Retinal pigment epithelial cell (primary cell): ENCODE measurements at regions not wholly inside any gene's neighbourhood (a gene's known extent, or its start where the extent isn't known, plus 50 kb on each side); places are given as distances from the start of the nearest gene placed in this dataset.

Experiments used
- DNase-seq: peaks from one replicate; pipeline ENCODE4 v3.0.0-alpha.2; 2010; ENCODE audit warnings: low read depth
- H3K4me3 ChIP-seq: 2 replicates; pipeline ENCODE4 v1.5.1; 2011; ENCODE audit warnings: mild to moderate bottlenecking, low read length, control low read depth, moderate library complexity
- TF ChIP-seq, protein P1 (sequence below): conservative IDR thresholded peaks from 2 replicates; pipeline ENCODE4 v1.5.1; 2011; ENCODE audit warnings: low read depth, low read length, control low read depth, inconsistent platforms

DNA sequence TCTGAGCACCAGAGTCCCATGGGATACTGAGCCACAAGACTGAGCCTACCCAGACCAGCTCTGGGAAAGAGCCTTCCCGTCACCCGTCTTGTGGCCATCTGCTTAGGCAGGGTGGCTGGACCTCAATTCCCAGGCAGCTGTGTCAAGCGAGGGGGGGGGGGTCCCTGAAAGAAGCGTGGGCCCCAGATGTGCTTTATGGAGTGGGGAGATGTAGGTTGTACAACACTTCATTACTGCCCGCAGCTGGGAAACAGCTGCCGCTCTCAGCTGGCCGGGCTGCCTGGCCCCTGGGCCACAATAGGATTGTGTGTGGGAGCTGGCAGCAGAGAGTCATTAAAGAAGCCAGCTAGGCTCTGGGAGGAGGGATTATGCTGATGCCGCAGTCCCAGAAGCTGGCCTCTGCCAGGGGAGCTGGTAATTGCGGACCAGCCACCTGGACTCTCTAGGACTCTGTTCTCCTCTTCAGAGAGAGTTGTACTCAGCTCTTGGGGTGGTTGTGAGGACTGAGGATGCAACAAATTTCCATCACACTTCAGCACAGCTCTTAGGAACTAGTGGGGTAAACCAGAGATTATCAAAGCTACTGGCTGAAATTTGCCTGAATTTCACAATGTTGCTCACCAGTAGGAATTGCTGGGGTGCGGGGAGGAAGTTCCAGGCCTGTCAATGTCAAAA lies 145.4 kb downstream of the GADD45G start:
- DNase-seq, result no peak
- TF ChIP-seq, protein P1, sequence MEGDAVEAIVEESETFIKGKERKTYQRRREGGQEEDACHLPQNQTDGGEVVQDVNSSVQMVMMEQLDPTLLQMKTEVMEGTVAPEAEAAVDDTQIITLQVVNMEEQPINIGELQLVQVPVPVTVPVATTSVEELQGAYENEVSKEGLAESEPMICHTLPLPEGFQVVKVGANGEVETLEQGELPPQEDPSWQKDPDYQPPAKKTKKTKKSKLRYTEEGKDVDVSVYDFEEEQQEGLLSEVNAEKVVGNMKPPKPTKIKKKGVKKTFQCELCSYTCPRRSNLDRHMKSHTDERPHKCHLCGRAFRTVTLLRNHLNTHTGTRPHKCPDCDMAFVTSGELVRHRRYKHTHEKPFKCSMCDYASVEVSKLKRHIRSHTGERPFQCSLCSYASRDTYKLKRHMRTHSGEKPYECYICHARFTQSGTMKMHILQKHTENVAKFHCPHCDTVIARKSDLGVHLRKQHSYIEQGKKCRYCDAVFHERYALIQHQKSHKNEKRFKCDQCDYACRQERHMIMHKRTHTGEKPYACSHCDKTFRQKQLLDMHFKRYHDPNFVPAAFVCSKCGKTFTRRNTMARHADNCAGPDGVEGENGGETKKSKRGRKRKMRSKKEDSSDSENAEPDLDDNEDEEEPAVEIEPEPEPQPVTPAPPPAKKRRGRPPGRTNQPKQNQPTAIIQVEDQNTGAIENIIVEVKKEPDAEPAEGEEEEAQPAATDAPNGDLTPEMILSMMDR, result no peak
- H3K4me3 ChIP-seq, result no peak overlapping the region

DNA sequence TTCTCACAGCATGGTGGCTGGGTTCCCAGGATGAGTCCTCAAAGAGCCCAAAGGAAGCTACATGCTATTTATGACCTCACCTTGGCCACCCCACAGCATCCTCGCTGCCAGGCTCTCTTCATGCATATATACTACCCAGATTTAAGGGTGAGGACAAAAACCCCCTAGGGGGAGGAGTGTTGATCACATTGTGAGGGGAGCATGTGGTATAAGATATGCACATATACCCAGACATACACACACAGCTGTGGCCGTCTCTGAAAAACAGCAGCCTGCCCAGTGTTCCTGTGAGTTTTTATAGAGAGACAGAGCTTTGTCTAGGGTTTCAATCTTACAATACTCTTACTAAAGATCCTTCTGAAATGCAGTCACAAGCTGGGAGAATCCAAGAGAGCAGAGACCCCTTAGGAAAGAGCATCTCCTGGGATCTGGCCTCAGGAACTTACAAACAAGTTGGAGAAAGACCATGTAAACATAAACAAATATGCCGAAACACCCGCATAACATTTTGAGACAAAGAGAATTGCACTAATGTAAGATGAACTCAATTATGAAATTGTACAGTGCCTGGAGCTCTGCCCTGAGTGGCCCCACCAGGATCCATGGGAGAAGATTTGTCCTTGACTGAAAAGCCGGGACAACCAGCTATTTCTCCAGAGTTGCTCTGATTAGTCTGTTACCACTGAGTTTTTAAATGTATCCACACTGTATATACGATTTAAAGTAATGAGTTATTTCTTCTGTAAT lies 146.4 kb downstream of the GADD45G start:
- DNase-seq, result no peak
- TF ChIP-seq, protein P1, result no peak

DNA sequence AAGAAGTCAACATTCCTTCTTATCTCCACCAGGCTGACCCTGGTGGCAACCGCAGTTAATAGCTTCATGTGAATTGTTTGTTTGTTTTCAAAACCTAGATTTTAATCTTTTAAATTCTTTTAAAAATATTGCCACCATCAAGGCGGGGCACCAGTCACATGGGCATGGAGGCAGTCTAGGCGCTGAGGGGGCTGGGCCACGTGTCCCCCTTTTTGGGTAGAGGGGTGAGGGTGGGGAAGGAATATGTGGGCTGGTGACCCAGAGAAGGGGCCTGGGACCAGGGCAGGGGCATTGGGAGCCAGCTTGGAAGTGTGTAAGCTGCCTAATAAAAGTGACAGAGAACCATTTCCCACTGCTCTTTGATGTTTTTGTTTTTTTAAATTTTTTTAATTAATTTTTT lies 147.3 kb downstream of the GADD45G start:
- TF ChIP-seq, protein P1, result no peak
- no peak for DNase-seq
- H3K4me3 ChIP-seq, result no peak overlapping the region

More for the DNA sequence above, 146.4 kb downstream of the GADD45G start:
- no peak overlapping the region for H3K4me3 ChIP-seq

DNA sequence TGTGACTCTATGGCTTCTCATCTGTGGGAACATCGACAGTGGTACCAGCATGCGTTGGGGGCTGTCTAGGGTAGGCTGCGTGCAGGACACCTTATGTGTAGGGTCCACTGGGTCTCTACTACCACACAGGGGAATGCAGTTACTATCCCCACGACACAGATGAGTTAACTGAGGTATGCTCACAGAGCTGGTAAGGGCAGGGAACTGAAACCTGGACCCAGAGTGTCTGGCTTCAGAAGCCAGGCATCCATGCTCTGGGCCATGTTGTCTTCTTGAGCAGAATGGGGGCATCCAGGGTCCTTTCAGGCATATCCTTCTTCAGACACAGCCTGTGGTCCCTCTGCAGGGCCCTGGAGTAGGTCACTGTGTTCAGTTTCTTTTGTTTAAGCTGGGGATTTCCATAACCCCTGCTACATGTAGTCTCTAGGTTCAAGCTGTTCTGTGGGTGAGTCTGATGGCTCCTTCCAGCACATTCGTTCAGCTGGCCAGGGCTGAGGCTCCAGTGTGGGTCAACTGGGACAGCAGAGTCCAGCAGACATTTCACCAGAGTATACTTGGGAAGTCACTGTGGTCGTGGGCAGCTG lies 148.8 kb downstream of the GADD45G start:
- TF ChIP-seq, protein P1, result no peak
- no peak for DNase-seq
- no peak overlapping the region for H3K4me3 ChIP-seq

DNA sequence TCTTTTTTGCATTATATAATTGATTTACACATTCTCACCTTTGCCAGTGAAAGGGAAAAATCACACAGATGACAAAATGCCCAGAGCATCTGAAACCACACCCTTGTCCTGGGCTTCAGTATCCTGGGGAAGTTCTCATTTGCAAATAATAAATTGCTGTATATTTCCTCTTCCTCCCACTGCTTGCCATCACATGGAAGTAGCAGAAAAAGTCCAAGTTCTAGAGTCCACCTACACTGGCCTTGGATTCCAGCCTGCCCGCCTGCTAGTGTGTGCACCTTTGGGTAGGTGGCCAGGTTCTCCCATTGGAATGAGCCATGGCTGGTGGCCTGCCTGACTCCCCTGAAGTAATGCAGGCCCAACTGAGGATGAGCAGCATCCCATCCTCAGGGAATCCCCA lies 149.4 kb downstream of the GADD45G start:
- TF ChIP-seq, protein P1, result no peak
- no peak overlapping the region for H3K4me3 ChIP-seq
- DNase-seq, result no peak

DNA sequence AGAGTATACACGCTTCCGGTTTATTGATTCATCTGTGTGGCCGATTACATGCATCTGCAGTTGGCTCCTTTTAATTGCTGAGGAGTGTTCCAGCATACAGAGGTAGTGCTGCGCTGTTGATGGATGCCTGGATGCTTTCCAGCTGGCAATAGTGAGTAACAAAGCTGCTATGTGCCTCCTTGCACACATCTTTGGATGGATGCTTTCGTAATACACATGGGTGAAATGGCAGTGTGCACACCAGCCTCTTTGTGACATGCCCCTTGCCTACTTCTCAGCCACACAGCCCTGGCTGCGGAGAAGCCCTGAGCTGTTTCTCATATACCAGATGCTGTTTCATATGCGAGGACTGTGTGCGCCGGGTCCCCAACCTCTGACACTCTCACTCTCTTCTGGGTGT lies 151.0 kb downstream of the GADD45G start:
- H3K4me3 ChIP-seq, result no peak overlapping the region
- TF ChIP-seq, protein P1, result no peak
- DNase-seq, result no peak
